SK-N-SH (cell line): ENCODE measurements at regions not wholly inside any gene's neighbourhood (a gene's known extent, or its start where the extent isn't known, plus 50 kb on each side); places are given as distances from the start of the nearest gene placed in this dataset.

ENCODE experiments used
- CTCF ChIP-seq: fragments of 200-600 bp; sonication (generic); IDR thresholded peaks from 2 replicates; pipeline ENCODE4 v1.6.1; 2017; ENCODE audit warnings: antibody characterized with exemption, mild to moderate bottlenecking, moderate library complexity
- POLR2AphosphoS5 ChIP-seq: IDR thresholded peaks from 2 replicates; pipeline ENCODE4 v1.6.1; 2012; ENCODE audit warnings: low read depth, low read length
- RAD21 ChIP-seq: IDR thresholded peaks from 2 replicates; pipeline ENCODE4 v1.6.1; 2012; ENCODE audit warnings: mild to moderate bottlenecking, low read length
- RXRA ChIP-seq: IDR thresholded peaks from 2 replicates; pipeline ENCODE4 v1.4.0; 2012; ENCODE audit warnings: low read depth, mild to moderate bottlenecking, borderline replicate concordance
- SMC3 ChIP-seq: IDR thresholded peaks from 2 replicates; pipeline ENCODE4 v1.6.1; 2012; ENCODE audit warnings: low read depth, low read length, improper control_type of control experiment
- TEAD4 ChIP-seq: IDR thresholded peaks from 2 replicates; pipeline ENCODE4 v1.4.0; 2012; ENCODE audit warnings: mild to moderate bottlenecking, borderline replicate concordance; ENCODE audit not compliant: insufficient read depth

DNA sequence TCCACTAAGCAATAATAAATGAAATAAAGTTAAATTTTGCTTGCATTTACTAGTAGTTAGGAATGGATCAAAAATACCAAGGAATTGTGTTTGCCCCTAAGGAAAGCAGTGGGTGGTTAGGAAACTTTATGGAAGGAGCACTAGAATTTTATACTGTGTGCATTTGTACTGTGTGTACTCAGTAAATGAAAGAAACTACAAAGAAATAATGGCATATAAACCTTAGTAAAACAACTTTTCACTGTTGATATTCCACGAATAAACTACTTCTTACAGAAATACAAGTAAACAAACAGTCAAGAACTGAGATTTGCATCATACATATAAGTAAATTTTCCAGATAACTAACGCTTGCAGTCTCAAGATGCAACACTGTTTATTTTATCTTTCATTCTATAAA, 103.7 kb upstream of the PARP8 start:
- no peak for TF ChIP-seq POLR2AphosphoS5
- no peak for TF ChIP-seq CTCF
- no peak for TF ChIP-seq RXRA
- TF ChIP-seq SMC3, result no peak
- TF ChIP-seq RAD21, result no peak
- TF ChIP-seq TEAD4, result no peak
